CD14-positive monocyte (primary cell): ENCODE measurements at regions not wholly inside any gene's neighbourhood (a gene's known extent, or its start where the extent isn't known, plus 50 kb on each side); places are given as distances from the start of the nearest gene placed in this dataset.

Experiments
- DNase-seq, 3 donors: peaks; one replicate each; pipeline ENCODE4 v3.0.0-alpha.2; 2011 to 2022
- H2AFZ ChIP-seq: 2 replicates; pipeline ENCODE4 v1.6.0; 2012; ENCODE audit warnings: mild to moderate bottlenecking, low read depth, low read length, inconsistent platforms; ENCODE audit not compliant: insufficient read depth, poor library complexity, severe bottlenecking
- H3K27ac ChIP-seq, 2 donors: 1 replicate in 1 of 2; 2 replicates in 1 of 2; pipeline ENCODE4 v1.5.1; 2012 to 2013; ENCODE audit warnings: low read length in 2 of 2, control low read depth in 1 of 2, inconsistent platforms in 1 of 2, low read depth in 1 of 2, mild to moderate bottlenecking in 1 of 2
- H3K27me3 ChIP-seq, 2 donors: one replicate each; pipeline versions ENCODE4 v1.6.0 to v1.6.1; 2011 to 2013; ENCODE audit warnings: low read length in 2 of 2; ENCODE audit not compliant: control insufficient read depth in 2 of 2, insufficient read depth in 2 of 2
- H3K36me3 ChIP-seq, 2 donors: replicated peaks in 1 of 2; 1 replicate in 1 of 2; 2 replicates in 1 of 2; pipeline versions ENCODE4 v1.5.1 to v1.6.1; 2012 to 2013; ENCODE audit warnings: low read length in 2 of 2, control low read depth in 1 of 2, inconsistent platforms in 1 of 2, mild to moderate bottlenecking in 1 of 2; ENCODE audit not compliant: insufficient read depth in 2 of 2, control insufficient read depth in 1 of 2
- H3K4me1 ChIP-seq, 2 donors: 1 replicate in 1 of 2; 2 replicates in 1 of 2; pipeline versions ENCODE4 v1.5.1 to v1.6.1; 2012 to 2013; ENCODE audit warnings: low read length in 2 of 2, control low read depth in 1 of 2, inconsistent platforms in 1 of 2, mild to moderate bottlenecking in 1 of 2, moderate library complexity in 1 of 2; ENCODE audit not compliant: insufficient read depth in 2 of 2, control insufficient read depth in 1 of 2
- H3K4me2 ChIP-seq: replicated peaks from 2 replicates; pipeline ENCODE3; 2012; ENCODE audit warnings: low read length, moderate library complexity, mild to moderate bottlenecking; ENCODE audit not compliant: poor library complexity, severe bottlenecking; ENCODE audit errors: extremely low read depth
- H3K4me3 ChIP-seq, 3 experiments: fragments of 200-600 bp in 1 of 3; sonication (generic) in 1 of 3; replicated peaks in 1 of 3; 1 replicate in 2 of 3; 2 replicates in 1 of 3; pipeline ENCODE4 v1.5.1; 2011 to 2013; ENCODE audit warnings: low read length in 3 of 3, mild to moderate bottlenecking in 3 of 3, control low read depth in 2 of 3, low read depth in 2 of 3, inconsistent platforms in 1 of 3, moderate library complexity in 1 of 3
- H3K79me2 ChIP-seq: 2 replicates; pipeline ENCODE4 v1.6.0; 2012; ENCODE audit warnings: mild to moderate bottlenecking, control low read depth, inconsistent platforms, low read length, moderate library complexity; ENCODE audit not compliant: insufficient read depth
- H3K9ac ChIP-seq: 2 replicates; pipeline ENCODE4 v1.6.0; 2017; ENCODE audit warnings: low read length, mild to moderate bottlenecking; ENCODE audit not compliant: insufficient read depth, poor library complexity, severe bottlenecking
- H3K9me3 ChIP-seq, 2 donors: replicated peaks in 1 of 2; 1 replicate in 1 of 2; 2 replicates in 1 of 2; pipeline versions ENCODE4 v1.5.1 to v1.6.1; 2012 to 2013; ENCODE audit warnings: low read length in 2 of 2, control low read depth in 1 of 2; ENCODE audit not compliant: control insufficient read depth in 1 of 2, insufficient read depth in 1 of 2
- H4K20me1 ChIP-seq: 2 replicates; pipeline ENCODE4 v1.6.0; 2012; ENCODE audit warnings: mild to moderate bottlenecking, low read length, control low read depth, moderate library complexity; ENCODE audit not compliant: insufficient read depth
- H3K27ac Mint-ChIP-seq, 7 donors: one replicate each; pipeline ENCODE4 v1.8.0; 2020; ENCODE audit warnings: mild to moderate bottlenecking in 7 of 7, mixed read lengths in 7 of 7, moderate library complexity in 6 of 7, inconsistent platforms in 2 of 7
- H3K27me3 Mint-ChIP-seq, 3 donors: one replicate each; pipeline ENCODE4 v1.8.0; 2021 to 2022; ENCODE audit warnings: low read depth in 3 of 3, mild to moderate bottlenecking in 3 of 3, mixed read lengths in 3 of 3, moderate library complexity in 3 of 3, inconsistent platforms in 1 of 3
- H3K36me3 Mint-ChIP-seq, 2 donors: one replicate each; pipeline ENCODE4 v1.8.0; 2020; ENCODE audit warnings: mixed read lengths in 2 of 2, inconsistent platforms in 1 of 2, mild to moderate bottlenecking in 1 of 2
- H3K4me1 Mint-ChIP-seq: one replicate; pipeline ENCODE4 v1.8.0; 2020; ENCODE audit warnings: mild to moderate bottlenecking, mixed read lengths
- H3K4me3 Mint-ChIP-seq, 2 donors: one replicate each; pipeline ENCODE4 v1.8.0; 2020; ENCODE audit warnings: mild to moderate bottlenecking in 2 of 2, mixed read lengths in 2 of 2, moderate library complexity in 1 of 2
- H3K9me3 Mint-ChIP-seq, 7 donors: one replicate each; pipeline ENCODE4 v1.8.0; 2020 to 2022; ENCODE audit warnings: mixed read lengths in 7 of 7, mild to moderate bottlenecking in 6 of 7, moderate library complexity in 6 of 7, inconsistent platforms in 2 of 7
- CTCF ChIP-seq: fragments of 200-600 bp; IDR thresholded peaks from one replicate; pipeline ENCODE4 v1.8.0; 2022; ENCODE audit warnings: antibody characterized with exemption, mild to moderate bottlenecking
- WGBS: methylation state at CpG from one replicate; pipeline ENCODE4 v1.1.5; 2013; ENCODE audit warnings: missing lambda C conversion rate; ENCODE audit not compliant: insufficient coverage; 5-methylcytosine and 5-hydroxymethylcytosine counted together
- intact Hi-C, 2 donors: fragments of 100-400 bp; cut with micrococcal nuclease; formaldehyde crosslinking; loops; one replicate each; pipeline versions ENCODE4 v1.15.0 to v1.15.1; 2023

DNA sequence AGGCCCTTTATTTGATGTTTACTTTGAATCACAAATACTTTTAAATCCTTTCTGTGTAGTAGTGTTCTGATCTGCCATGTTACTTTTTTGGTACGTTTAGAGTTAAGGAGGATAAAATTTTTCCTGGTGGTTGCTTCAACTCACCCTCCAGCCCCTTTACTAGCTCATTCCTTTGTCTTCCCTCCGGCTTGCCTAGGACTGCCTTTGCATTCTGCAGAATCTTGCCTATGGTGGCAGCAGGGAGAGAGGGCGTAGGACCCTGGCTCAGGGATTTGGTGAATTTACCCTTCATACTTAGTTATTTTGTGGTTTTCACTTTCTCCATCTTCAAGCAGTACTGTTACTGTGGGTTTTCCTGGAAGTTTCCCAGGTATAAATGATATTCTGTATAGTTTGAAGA, 833.5 kb downstream of the XPNPEP1 start:
- Histone ChIP-seq H3K4me1 (no peaks in the 10 kb centered on the region), H3K4me2 (no peak overlapping the region), H3K27me3 (no peaks in the 10 kb centered on the region), H3K4me3 (no peak overlapping the region), H4K20me1 (no peaks in the 10 kb centered on the region), H3K27ac (no peak overlapping the region), H3K79me2 (no peaks in the 10 kb centered on the region), H3K36me3 (no peaks in the 10 kb centered on the region), H2AFZ (no peak overlapping the region), H3K9ac (no peak overlapping the region), H3K9me3 (peaks cover 11 to 22% of the 10 kb centered on the region in 2 donors)
- Mint-ChIP-seq H3K9me3 (peaks cover 2 to 16% (median 4%) of the 10 kb centered on the region in 7 donors), H3K36me3 (no peaks in the 10 kb centered on the region), H3K27me3 (no peaks in the 10 kb centered on the region), H3K4me1 (no peaks in the 10 kb centered on the region), H3K27ac (no peak overlapping the region), H3K4me3 (no peak overlapping the region)
- no peak for TF ChIP-seq CTCF
- DNase-seq = no peak
- intact Hi-C loops = no loop called here
- no CpG with 5 or more reads among the region's 3 CpGs for WGBS

DNA sequence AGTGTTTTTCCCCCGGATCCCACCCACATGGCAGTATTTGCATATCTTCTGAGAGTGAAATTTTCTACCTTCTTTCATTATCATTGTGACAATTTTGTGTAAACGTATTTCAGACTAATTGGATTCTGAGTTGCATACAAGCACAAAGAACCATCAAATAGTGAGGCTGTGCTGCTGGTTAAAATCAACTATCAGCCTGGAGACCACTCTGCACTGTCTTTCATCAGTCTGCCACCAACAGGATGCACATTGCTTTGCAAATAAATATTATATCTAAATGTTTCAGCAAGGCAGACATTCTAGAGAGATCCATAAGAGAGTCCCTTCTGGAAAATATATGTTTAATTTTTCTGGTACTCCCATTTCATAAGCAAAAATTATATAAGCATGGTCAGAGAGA, 851.8 kb downstream of the XPNPEP1 start:
- WGBS = no CpG with 5 or more reads among the region's 2 CpGs
- H3K36me3 ChIP-seq = no peaks in the 10 kb centered on the region
- no peak overlapping the region for H3K27ac ChIP-seq
- H3K4me2 ChIP-seq = no peak overlapping the region
- intact Hi-C loops = no loop called here
- no peaks in the 10 kb centered on the region for H3K79me2 ChIP-seq
- H4K20me1 ChIP-seq = no peaks in the 10 kb centered on the region
- TF ChIP-seq CTCF = no peak
- no peaks in the 10 kb centered on the region for H3K36me3 Mint-ChIP-seq
- no peak overlapping the region for H3K27ac Mint-ChIP-seq
- peaks cover 3 to 6% of the 10 kb centered on the region in 2 donors for H3K9me3 ChIP-seq
- H3K9ac ChIP-seq = no peak overlapping the region
- peaks cover 0 to 2% (median 1%) of the 10 kb centered on the region in 3 donors for H3K27me3 Mint-ChIP-seq
- no peak overlapping the region for H3K4me3 Mint-ChIP-seq
- peaks cover 0 to 2% (median 0%) of the 10 kb centered on the region in 7 donors for H3K9me3 Mint-ChIP-seq
- H3K4me3 ChIP-seq = no peak overlapping the region
- H3K4me1 ChIP-seq = no peaks in the 10 kb centered on the region
- H3K4me1 Mint-ChIP-seq = no peaks in the 10 kb centered on the region
- no peak overlapping the region for H2AFZ ChIP-seq
- DNase-seq = no peak
- H3K27me3 ChIP-seq = no peaks in the 10 kb centered on the region
